ENCODE measurements at regions not wholly inside any gene's neighbourhood (a gene's known extent, or its start where the extent isn't known, plus 50 kb on each side); places are given as distances from the start of the nearest gene placed in this dataset.

GRCh38 chr1:76012341-76013205 is 62.0 kb upstream of the ST6GALNAC3 start:
- no peak overlapping the region for H3K4me3 ChIP-seq (ENCODE audit: low read depth, low read length)
- no peak for DNase-seq (ENCODE audit: low read depth)
- no peak for TF ChIP-seq CTCF (IDR thresholded peaks at IDR 0.05; ENCODE audit: insufficient read depth, low read depth, low read length, missing control alignments)

- DNase-seq (ENCODE audit: low read depth), result no peak
Observed at GRCh38 chr1:76013206-76013581, 61.4 kb upstream of the ST6GALNAC3 start.

GRCh38 chr1:76015478-76016103 is 59.0 kb upstream of the ST6GALNAC3 start:
- no peak for TF ChIP-seq CTCF (IDR thresholded peaks at IDR 0.05; ENCODE audit: insufficient read depth, low read depth, low read length, missing control alignments)
- DNase-seq (ENCODE audit: low read depth), result no peak

More at GRCh38 chr1:76013206-76013581, 61.4 kb upstream of the ST6GALNAC3 start:
- H3K4me3 ChIP-seq (ENCODE audit: low read depth, low read length), result no peak overlapping the region
- no peak for TF ChIP-seq CTCF (IDR thresholded peaks at IDR 0.05; ENCODE audit: insufficient read depth, low read depth, low read length, missing control alignments)

GRCh38 chr1:76018045-76018444 is 56.5 kb upstream of the ST6GALNAC3 start:
- TF ChIP-seq CTCF (IDR thresholded peaks at IDR 0.05; ENCODE audit: insufficient read depth, low read depth, low read length, missing control alignments), result no peak
- no peak for DNase-seq (ENCODE audit: low read depth)
- no peak overlapping the region for H3K4me3 ChIP-seq (ENCODE audit: low read depth, low read length)

More at GRCh38 chr1:76015478-76016103, 59.0 kb upstream of the ST6GALNAC3 start:
- H3K4me3 ChIP-seq (ENCODE audit: low read depth, low read length), result no peak overlapping the region

- DNase-seq (ENCODE audit: low read depth), result no peak
- H3K4me3 ChIP-seq (ENCODE audit: low read depth, low read length), result no peak overlapping the region
- TF ChIP-seq CTCF (IDR thresholded peaks at IDR 0.05; ENCODE audit: insufficient read depth, low read depth, low read length, missing control alignments), result no peak
Observed at GRCh38 chr1:76021846-76022245, 52.7 kb upstream of the ST6GALNAC3 start.

GRCh38 chr1:76023669-76024435 is 50.7 kb upstream of the ST6GALNAC3 start:
- H3K4me3 ChIP-seq (ENCODE audit: low read depth, low read length), result no peak overlapping the region
- DNase-seq (ENCODE audit: low read depth), result peak; percentile 21
- TF ChIP-seq CTCF (IDR thresholded peaks at IDR 0.05; ENCODE audit: insufficient read depth, low read depth, low read length, missing control alignments), result no peak
